ENCODE measurements at regions not wholly inside any gene's neighbourhood (a gene's known extent, or its start where the extent isn't known, plus 50 kb on each side); places are given as distances from the start of the nearest gene placed in this dataset.

DNA sequence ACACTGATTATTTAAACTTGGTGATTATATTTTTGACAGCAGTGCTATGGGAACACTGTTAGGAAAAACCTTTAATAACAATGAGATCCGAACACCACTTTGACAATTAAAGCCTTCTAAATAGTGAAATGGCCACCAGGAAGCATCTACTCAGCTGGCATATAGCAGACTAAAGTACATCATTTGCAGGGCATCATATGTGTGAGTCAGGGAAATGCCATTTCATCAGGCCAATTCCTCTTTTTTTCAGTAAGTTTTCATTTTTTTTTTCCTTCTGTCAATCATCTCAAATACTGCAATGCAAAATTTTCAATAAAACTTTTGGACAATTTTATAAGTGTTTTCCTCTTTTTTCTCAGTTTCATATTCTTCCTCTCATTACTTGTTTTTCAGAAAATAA is 521.4 kb upstream of the SEMA3D start:
- TF ChIP-seq POLR2AphosphoS5 (IDR thresholded peaks at IDR 0.05; ENCODE audit: borderline replicate concordance, low read depth, low read length), result no peak
- TF ChIP-seq EZH2 (IDR thresholded peaks at IDR 0.05), result no peak
- no peak for TF ChIP-seq FOXP2 (optimal IDR thresholded peaks at IDR 0.05; ENCODE audit: control extremely low read depth, extremely low read length, insufficient read depth)

Data from SK-N-MC (cell line).